ENCODE measurements at regions not wholly inside any gene's neighbourhood (a gene's known extent, or its start where the extent isn't known, plus 50 kb on each side); places are given as distances from the start of the nearest gene placed in this dataset.

- ChIA-PET POLR2A (no interaction called here), CTCF (interaction anchor here (0.6 kb wide), 1 partner anchor 391 kb away, joined by 3 read pairs; no protein-coding TSS in a partner anchor)
- no peaks in the 10 kb centered on the region for H3K4me1 Mint-ChIP-seq
- DNase-seq, result no peak
- no peak overlapping the region for H3K27ac Mint-ChIP-seq
- no peak overlapping the region for H3K4me3 Mint-ChIP-seq
- H3K36me3 Mint-ChIP-seq (ENCODE audit: low read depth), result no peaks in the 10 kb centered on the region
- H3K9me3 Mint-ChIP-seq, result no peaks in the 10 kb centered on the region
- H3K27me3 Mint-ChIP-seq, result peaks cover 13% of the 10 kb centered on the region
Observed at GRCh38 chr21:25281134-25281533, 326.1 kb downstream of the MRPL39 start.

GRCh38 chr21:25280061-25280460 is 327.2 kb downstream of the MRPL39 start:
- Mint-ChIP-seq H3K9me3 (no peaks in the 10 kb centered on the region), H3K4me3 (no peak overlapping the region), H3K27ac (no peak overlapping the region), H3K27me3 (peaks cover 13% of the 10 kb centered on the region), H3K36me3 (ENCODE audit: low read depth) (no peaks in the 10 kb centered on the region), H3K4me1 (no peaks in the 10 kb centered on the region)
- ChIA-PET CTCF (no interaction called here), POLR2A (no interaction called here)
- no peak for DNase-seq

DNA sequence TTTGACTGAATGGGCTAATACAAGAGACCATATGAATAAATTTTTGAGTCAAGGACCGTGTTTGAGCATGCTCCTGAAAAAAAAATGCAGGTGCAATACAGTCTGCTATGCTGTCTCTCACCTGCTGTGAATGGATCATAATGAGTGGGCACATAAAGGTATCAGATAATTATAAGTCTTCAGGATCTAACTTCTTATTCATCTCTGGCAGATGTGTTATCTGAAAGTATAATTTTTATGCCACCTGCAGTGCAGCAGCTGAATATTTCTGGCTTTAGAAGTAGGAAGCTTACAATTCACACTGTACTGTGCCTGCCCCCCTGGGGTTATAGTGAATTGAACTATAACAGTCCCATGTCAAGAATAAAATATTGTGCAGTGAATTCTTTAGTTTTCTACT is 333.3 kb downstream of the MRPL39 start:
- no peaks in the 10 kb centered on the region for H3K9me3 Mint-ChIP-seq
- peaks cover 3% of the 10 kb centered on the region for H3K27me3 Mint-ChIP-seq
- DNase-seq, result no peak
- ChIA-PET CTCF (no interaction called here), POLR2A (no interaction called here)
- no peak overlapping the region for H3K27ac Mint-ChIP-seq
- no peaks in the 10 kb centered on the region for H3K4me1 Mint-ChIP-seq
- H3K36me3 Mint-ChIP-seq (ENCODE audit: low read depth), result no peaks in the 10 kb centered on the region
- no peak overlapping the region for H3K4me3 Mint-ChIP-seq

DNA sequence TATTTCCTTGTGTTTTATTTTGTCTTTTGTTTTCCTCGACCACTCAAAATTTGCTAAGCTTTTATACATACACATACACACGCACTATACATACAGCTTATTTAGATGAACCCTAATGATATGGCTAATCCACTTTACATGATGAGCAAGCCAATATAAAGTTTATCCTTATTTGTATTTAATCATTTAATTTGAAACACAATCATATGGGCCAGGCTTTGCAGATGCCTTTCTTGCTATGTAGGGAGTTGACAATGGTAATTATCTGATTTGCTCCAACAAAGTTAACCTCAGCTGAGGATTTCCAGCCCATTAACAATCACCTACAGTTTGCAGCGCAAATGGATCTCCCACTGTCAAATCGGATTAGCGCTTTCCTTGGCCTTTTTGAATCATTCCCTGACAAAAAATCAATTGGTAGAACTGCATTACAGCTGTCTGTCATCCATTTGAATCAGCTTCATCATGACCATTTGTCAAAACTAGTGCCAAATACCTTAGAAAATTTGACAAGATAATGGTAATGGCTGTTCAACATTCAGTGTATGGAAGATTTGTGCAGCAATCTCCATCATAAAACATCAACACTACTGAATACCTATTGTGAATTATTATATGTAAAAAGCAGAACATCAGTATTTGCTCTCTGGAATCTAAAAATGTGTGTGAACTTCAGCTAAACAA is 352.6 kb downstream of the MRPL39 start:
- no peak for DNase-seq
- no peaks in the 10 kb centered on the region for H3K9me3 Mint-ChIP-seq
- H3K4me3 Mint-ChIP-seq, result no peak overlapping the region
- H3K4me1 Mint-ChIP-seq, result no peaks in the 10 kb centered on the region
- no peaks in the 10 kb centered on the region for H3K36me3 Mint-ChIP-seq (ENCODE audit: low read depth)
- no peak overlapping the region for H3K27ac Mint-ChIP-seq
- no peaks in the 10 kb centered on the region for H3K27me3 Mint-ChIP-seq
- CTCF ChIA-PET, result no interaction called here
- POLR2A ChIA-PET, result interaction anchor here (0.6 kb wide), 1 partner anchor 35 kb away, joined by 5 read pairs; no protein-coding TSS in a partner anchor

DNA sequence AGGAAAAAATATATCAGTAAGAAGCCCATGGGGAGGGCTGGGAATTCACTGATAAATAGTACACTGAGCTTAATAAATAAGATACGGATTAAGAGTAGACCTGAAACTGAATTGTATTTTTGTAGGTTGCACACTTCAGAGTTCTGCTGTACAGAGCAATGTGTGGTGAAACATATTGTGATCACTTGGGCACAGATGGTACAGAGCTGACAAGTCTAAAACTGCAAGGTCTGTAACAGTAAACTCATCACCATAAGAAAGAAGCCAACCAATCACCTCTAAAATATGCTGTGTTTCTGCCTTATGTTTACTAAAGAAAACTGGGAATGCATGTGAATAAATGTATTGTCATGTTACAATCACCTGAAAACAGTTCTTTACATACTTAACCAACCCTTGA is 360.7 kb downstream of the MRPL39 start:
- H3K4me3 Mint-ChIP-seq, result no peak overlapping the region
- H3K9me3 Mint-ChIP-seq, result no peaks in the 10 kb centered on the region
- no peaks in the 10 kb centered on the region for H3K27me3 Mint-ChIP-seq
- DNase-seq, result no peak
- no peak overlapping the region for H3K27ac Mint-ChIP-seq
- no peaks in the 10 kb centered on the region for H3K36me3 Mint-ChIP-seq (ENCODE audit: low read depth)
- H3K4me1 Mint-ChIP-seq, result no peaks in the 10 kb centered on the region
- ChIA-PET POLR2A (no interaction called here), CTCF (no interaction called here)

DNA sequence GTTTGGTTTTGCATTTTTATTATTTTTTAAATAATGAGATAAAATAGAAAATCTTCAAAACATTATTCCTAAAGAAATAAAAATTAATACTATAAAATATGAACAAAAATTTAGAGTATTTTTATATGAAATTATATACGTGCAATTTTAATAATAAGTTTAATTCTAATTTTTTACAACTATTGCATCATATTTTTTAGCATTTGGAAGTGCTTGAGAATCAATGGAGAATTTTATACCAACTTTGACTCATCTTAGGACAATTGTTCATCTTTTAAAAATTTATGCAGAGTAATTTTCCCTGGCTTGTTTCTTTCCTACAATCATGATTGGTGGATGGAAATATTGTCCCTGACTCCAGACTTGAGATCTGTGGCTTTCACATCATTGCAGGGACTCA is 362.5 kb downstream of the MRPL39 start:
- CTCF ChIA-PET, result no interaction called here
- POLR2A ChIA-PET, result no interaction called here
- H3K4me3 Mint-ChIP-seq, result no peak overlapping the region

GRCh38 chr21:25243808-25244207 is 363.5 kb downstream of the MRPL39 start:
- Mint-ChIP-seq H3K27ac (no peak overlapping the region), H3K4me3 (no peak overlapping the region), H3K4me1 (no peaks in the 10 kb centered on the region), H3K36me3 (ENCODE audit: low read depth) (no peaks in the 10 kb centered on the region), H3K27me3 (no peaks in the 10 kb centered on the region), H3K9me3 (no peaks in the 10 kb centered on the region)
- ChIA-PET POLR2A (no interaction called here), CTCF (no interaction called here)
- no peak for DNase-seq

More for the DNA sequence above, 362.5 kb downstream of the MRPL39 start:
- Mint-ChIP-seq H3K27me3 (no peaks in the 10 kb centered on the region), H3K9me3 (no peaks in the 10 kb centered on the region), H3K36me3 (ENCODE audit: low read depth) (no peaks in the 10 kb centered on the region), H3K4me1 (no peaks in the 10 kb centered on the region), H3K27ac (no peak overlapping the region)
- no peak for DNase-seq

- DNase-seq, result no peak
- H3K27ac Mint-ChIP-seq, result no peak overlapping the region
- H3K36me3 Mint-ChIP-seq (ENCODE audit: low read depth), result no peaks in the 10 kb centered on the region
- H3K4me3 Mint-ChIP-seq, result no peak overlapping the region
- H3K27me3 Mint-ChIP-seq, result peaks cover 5% of the 10 kb centered on the region
- CTCF ChIA-PET, result no interaction called here
- peaks cover 3% of the 10 kb centered on the region for H3K9me3 Mint-ChIP-seq
- no peaks in the 10 kb centered on the region for H3K4me1 Mint-ChIP-seq
- POLR2A ChIA-PET, result no interaction called here
Observed at GRCh38 chr21:25240974-25241373, 366.3 kb downstream of the MRPL39 start.

- H3K9me3 Mint-ChIP-seq, result peaks cover 3% of the 10 kb centered on the region
- DNase-seq, result no peak
- H3K27ac Mint-ChIP-seq, result no peak overlapping the region
- no peaks in the 10 kb centered on the region for H3K36me3 Mint-ChIP-seq (ENCODE audit: low read depth)
- peaks cover 6% of the 10 kb centered on the region for H3K27me3 Mint-ChIP-seq
- peaks cover 4% of the 10 kb centered on the region for H3K4me1 Mint-ChIP-seq
- ChIA-PET POLR2A (no interaction called here), CTCF (no interaction called here)
- H3K4me3 Mint-ChIP-seq, result no peak overlapping the region
Observed at GRCh38 chr21:25234857-25235801, 372.2 kb downstream of the MRPL39 start.

- Mint-ChIP-seq H3K4me1 (no peaks in the 10 kb centered on the region), H3K4me3 (no peak overlapping the region), H3K27me3 (no peaks in the 10 kb centered on the region), H3K36me3 (ENCODE audit: low read depth) (no peaks in the 10 kb centered on the region), H3K9me3 (no peaks in the 10 kb centered on the region), H3K27ac (no peak overlapping the region)
- CTCF ChIA-PET, result no interaction called here
- POLR2A ChIA-PET, result no interaction called here
- no peak for DNase-seq
Observed at GRCh38 chr21:25220954-25221353, 386.3 kb downstream of the MRPL39 start.

DNA sequence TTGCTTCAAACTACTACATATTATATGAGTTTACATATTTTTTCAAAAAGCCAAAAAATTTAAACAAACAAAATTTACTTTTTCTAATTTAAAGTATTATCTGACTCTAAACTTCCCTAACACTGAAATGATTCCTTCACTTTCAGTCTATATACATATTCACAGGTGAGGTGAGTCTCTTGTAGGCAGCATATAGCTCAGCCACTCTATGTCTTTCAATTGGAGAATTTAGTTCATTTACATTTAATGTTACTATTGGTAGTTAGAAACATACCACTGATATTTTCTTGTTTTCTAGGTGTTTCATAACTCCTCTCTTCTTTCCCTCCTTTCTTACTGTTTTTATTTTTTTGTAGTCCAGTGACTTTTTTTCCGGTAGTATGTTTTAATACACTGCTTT is 387.1 kb downstream of the MRPL39 start:
- POLR2A ChIA-PET, result no interaction called here
- no peak overlapping the region for H3K4me3 Mint-ChIP-seq
- H3K27ac Mint-ChIP-seq, result no peak overlapping the region
- no peaks in the 10 kb centered on the region for H3K27me3 Mint-ChIP-seq
- CTCF ChIA-PET, result no interaction called here
- no peaks in the 10 kb centered on the region for H3K36me3 Mint-ChIP-seq (ENCODE audit: low read depth)
- H3K4me1 Mint-ChIP-seq, result no peaks in the 10 kb centered on the region
- DNase-seq, result no peak
- H3K9me3 Mint-ChIP-seq, result no peaks in the 10 kb centered on the region

- no peaks in the 10 kb centered on the region for H3K4me1 Mint-ChIP-seq
- H3K27me3 Mint-ChIP-seq, result no peaks in the 10 kb centered on the region
- no peaks in the 10 kb centered on the region for H3K9me3 Mint-ChIP-seq
- ChIA-PET CTCF (no interaction called here), POLR2A (no interaction called here)
- no peak for DNase-seq
- H3K4me3 Mint-ChIP-seq, result no peak overlapping the region
- H3K36me3 Mint-ChIP-seq (ENCODE audit: low read depth), result no peaks in the 10 kb centered on the region
- H3K27ac Mint-ChIP-seq, result no peak overlapping the region
Observed at GRCh38 chr21:25215698-25216384, 391.4 kb downstream of the MRPL39 start.

DNA sequence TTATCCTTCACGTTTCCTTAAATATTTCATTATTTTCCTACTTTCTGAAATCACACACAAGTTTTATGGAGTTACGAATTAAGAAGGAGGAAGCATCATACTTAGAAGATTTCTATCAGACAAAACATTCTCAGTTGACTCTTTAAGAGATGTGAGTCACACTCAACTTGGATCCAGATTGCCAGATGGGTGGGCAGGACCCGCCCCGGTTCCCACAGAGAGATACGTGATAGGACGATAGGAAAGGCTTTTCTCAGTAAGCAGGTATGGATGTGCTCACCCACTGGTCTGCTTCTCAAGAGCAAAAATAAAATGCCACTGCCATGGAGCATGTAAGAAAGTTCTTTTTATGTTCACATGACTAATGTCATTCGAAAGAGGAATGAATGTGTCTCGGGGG is 392.6 kb downstream of the MRPL39 start:
- no peak for DNase-seq
- Mint-ChIP-seq H3K4me3 (no peak overlapping the region), H3K27me3 (no peaks in the 10 kb centered on the region), H3K36me3 (ENCODE audit: low read depth) (no peaks in the 10 kb centered on the region), H3K27ac (no peak overlapping the region), H3K9me3 (no peaks in the 10 kb centered on the region), H3K4me1 (no peaks in the 10 kb centered on the region)
- ChIA-PET POLR2A (interaction anchor here (0.6 kb wide), 1 partner anchor 603 kb away, joined by 7 read pairs; no protein-coding TSS in a partner anchor), CTCF (no interaction called here)

Data from activated CD4-positive, alpha-beta T cell treated with anti-CD3 and anti-CD28 coated beads, Interleukin-2, amount 10 ng/mL, durations not matched to agents 7 days and 5 days (primary cell).